ENCODE measurements at regions not wholly inside any gene's neighbourhood (a gene's known extent, or its start where the extent isn't known, plus 50 kb on each side); places are given as distances from the start of the nearest gene placed in this dataset.

DNA sequence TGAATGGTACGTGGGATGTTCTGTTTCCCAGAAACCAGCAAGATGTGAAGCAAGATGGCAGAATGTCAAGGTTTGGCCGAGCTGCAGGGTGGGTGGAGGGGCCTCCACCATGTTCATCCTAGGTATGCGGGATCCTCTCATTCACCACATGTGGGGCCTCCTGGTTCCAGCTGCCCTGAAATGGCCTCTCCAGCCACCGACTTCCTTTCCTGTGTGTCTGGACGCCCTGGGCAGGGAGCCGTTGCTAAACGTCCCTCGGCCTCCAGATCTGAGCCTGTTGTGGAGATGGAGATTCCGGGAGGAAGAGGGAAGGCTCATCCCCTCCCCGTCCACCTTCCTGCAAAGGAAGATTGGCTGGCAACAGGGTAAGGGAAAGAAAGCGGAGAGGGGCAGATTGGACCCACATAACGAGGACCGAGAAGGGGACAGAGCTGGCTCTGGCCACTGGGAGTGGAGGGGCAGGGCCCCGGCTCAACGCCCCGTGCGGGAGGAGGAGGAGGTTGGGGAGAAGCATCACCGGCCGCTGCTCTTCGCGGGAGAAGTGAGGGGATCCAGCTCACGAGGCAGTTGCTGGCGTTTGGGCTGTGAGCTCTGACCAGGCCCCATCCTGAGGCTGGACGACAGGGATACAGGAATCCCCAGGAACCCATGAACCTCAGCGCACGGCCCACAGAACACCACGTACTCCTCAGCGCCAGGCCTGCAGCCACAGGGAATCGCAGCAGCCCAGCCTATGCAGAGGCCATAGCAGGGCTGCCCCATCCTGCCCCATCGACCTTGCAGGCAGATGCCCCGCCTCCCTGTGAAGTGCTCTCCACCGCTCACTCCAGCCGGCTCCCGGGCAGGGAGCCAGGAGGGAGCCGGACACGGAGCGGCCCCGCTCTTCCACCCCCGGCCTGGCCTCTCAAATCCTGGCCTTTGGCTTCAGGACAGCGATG lies 98.3 kb downstream of the FOXL3 start:
- DNase-seq (peak; percentile 87), ATAC-seq (peak; percentile 91 to 97)
- intact Hi-C loops (cut with DNase I): no loop called here
- H3K27ac ChIP-seq: no peak overlapping the region
- TF ChIP-seq, protein P1, sequence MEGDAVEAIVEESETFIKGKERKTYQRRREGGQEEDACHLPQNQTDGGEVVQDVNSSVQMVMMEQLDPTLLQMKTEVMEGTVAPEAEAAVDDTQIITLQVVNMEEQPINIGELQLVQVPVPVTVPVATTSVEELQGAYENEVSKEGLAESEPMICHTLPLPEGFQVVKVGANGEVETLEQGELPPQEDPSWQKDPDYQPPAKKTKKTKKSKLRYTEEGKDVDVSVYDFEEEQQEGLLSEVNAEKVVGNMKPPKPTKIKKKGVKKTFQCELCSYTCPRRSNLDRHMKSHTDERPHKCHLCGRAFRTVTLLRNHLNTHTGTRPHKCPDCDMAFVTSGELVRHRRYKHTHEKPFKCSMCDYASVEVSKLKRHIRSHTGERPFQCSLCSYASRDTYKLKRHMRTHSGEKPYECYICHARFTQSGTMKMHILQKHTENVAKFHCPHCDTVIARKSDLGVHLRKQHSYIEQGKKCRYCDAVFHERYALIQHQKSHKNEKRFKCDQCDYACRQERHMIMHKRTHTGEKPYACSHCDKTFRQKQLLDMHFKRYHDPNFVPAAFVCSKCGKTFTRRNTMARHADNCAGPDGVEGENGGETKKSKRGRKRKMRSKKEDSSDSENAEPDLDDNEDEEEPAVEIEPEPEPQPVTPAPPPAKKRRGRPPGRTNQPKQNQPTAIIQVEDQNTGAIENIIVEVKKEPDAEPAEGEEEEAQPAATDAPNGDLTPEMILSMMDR (IDR thresholded peaks at IDR 0.05): no peak
- H3K9me3 ChIP-seq: peaks cover 14% of the 10 kb centered on the region
- no peaks in the 10 kb centered on the region for H3K27me3 ChIP-seq (ENCODE audit: low read depth)
- no peaks in the 10 kb centered on the region for H3K36me3 ChIP-seq
- H3K4me3 ChIP-seq: no peak overlapping the region
- H3K4me1 ChIP-seq: no peaks in the 10 kb centered on the region

DNA sequence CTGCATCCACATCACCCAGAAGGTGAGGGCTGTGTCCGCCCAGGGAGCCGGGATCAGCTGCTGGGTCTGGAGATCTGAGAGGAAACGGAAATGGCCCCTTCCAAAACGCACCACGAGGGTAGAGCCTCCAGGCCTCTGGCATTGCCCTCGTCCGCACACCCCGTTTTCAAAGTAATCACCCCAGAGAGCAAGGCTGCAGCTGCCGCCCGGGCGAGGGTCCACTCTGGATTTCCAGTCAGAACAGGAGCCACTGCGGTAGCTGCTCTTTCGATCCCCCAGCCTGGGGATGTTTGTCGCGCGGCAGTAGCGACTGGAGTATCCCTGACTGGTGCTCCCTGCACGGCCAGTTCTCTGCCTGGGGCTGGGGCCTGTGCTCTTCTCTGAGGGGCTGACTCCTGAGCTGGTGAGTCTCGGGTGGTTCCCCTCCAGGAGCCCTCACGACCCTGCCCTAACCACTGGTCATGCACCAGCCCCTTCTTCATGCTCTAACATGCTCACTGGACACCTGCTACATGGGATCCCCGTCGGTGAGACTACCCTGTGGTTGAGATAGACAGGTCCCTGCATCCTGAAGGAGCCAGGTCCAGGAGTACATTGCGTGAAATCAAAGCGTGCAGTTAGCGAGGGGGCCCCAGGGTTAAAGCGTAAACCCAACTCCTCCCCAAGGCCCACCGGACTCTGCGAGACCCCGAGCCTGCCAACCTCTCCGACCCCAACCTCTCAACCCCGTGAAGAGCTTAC lies 99.2 kb downstream of the FOXL3 start:
- DNase-seq (peak; percentile 34), ATAC-seq (peak in 1 of 2 donors; percentile 16)
- Histone ChIP-seq H3K9me3 (peaks cover 9% of the 10 kb centered on the region), H3K27me3 (ENCODE audit: low read depth) (no peaks in the 10 kb centered on the region), H3K36me3 (no peaks in the 10 kb centered on the region), H3K4me3 (no peak overlapping the region), H3K27ac (no peak overlapping the region), H3K4me1 (no peaks in the 10 kb centered on the region)
- TF ChIP-seq, protein P1 (IDR thresholded peaks at IDR 0.05): no peak
- intact Hi-C loops (cut with DNase I): no loop called here

DNA sequence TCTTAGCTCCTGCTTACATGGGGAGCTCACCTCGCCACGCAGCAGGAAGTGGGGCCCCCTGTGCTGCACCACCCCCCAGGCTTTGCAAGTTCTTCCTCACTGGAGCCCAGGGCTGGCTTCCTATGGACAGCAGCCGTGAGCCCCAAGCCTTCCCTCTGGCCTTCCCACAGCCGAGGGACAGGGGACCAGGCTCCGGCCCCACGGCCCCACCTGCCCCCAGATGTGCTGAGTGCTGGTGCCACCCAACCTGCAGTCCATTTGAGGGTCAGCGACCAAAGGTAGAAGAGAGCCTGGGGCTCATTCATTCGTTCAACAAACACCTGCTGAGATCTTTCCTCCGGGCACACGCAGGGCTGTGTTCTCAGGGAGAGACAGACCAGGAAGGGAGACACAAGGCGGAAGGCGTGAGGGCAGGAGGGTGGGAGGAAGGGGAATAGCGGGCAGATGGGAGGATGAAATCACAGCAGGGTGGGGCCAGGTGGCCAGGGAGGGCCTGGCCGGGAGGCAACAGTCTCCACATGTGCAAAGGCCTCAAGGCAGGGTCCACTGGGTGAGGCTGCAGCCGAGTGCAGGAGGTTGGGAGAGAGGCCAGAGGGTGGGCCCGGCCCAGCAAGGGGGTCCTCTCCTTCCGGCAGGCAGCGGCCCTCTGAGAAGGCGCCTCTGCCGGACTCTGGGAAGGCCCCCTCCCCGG lies 100.1 kb downstream of the FOXL3 start:
- DNase-seq (peak; percentile 31), ATAC-seq (no peak)
- intact Hi-C loops (cut with DNase I): no loop called here
- H3K36me3 ChIP-seq: no peaks in the 10 kb centered on the region
- H3K27me3 ChIP-seq (ENCODE audit: low read depth): no peaks in the 10 kb centered on the region
- TF ChIP-seq, protein P1 (IDR thresholded peaks at IDR 0.05): no peak
- no peak overlapping the region for H3K27ac ChIP-seq
- H3K9me3 ChIP-seq: peaks cover 3% of the 10 kb centered on the region
- H3K4me1 ChIP-seq: no peaks in the 10 kb centered on the region
- no peak overlapping the region for H3K4me3 ChIP-seq

DNA sequence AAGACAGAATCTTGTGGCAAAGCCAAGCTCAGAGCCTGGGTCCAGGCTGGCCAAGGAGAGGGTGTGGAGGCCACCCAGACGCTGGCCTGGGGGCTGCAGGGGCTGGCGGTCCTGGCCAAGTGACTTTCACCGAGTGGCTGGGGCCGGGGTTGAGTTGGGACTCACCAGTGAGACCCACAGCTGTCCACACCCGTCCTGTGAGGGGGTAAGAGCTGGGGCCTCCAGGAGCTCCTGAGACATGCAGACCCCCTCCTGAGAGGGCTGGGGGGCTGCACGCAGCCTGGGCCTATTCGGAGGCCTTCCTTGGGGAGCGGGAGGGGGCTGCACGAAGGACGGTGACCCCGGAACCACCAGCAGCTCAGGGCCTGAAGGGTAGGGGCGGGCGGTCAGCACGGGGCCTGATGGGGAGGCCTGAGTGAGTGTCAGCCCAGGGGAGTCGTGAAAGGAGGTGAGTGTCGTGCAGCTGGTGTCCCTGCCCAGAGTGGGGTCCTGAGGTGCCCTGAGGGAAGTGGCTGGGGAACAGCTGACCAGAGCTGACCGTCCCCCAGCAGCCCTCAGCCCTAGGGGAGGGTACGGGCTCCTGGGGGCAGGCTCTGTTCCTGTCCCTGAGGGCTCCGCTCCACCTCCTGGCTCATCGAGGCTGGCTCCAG lies 100.9 kb downstream of the FOXL3 start:
- Histone ChIP-seq H3K36me3 (no peaks in the 10 kb centered on the region), H3K4me3 (no peak overlapping the region), H3K27me3 (ENCODE audit: low read depth) (no peaks in the 10 kb centered on the region), H3K27ac (no peak overlapping the region), H3K9me3 (peaks cover 11% of the 10 kb centered on the region), H3K4me1 (no peaks in the 10 kb centered on the region)
- ATAC-seq (no peak), DNase-seq (peak; percentile 33)
- intact Hi-C loops (cut with DNase I): no loop called here
- TF ChIP-seq, protein P1 (IDR thresholded peaks at IDR 0.05): no peak

DNA sequence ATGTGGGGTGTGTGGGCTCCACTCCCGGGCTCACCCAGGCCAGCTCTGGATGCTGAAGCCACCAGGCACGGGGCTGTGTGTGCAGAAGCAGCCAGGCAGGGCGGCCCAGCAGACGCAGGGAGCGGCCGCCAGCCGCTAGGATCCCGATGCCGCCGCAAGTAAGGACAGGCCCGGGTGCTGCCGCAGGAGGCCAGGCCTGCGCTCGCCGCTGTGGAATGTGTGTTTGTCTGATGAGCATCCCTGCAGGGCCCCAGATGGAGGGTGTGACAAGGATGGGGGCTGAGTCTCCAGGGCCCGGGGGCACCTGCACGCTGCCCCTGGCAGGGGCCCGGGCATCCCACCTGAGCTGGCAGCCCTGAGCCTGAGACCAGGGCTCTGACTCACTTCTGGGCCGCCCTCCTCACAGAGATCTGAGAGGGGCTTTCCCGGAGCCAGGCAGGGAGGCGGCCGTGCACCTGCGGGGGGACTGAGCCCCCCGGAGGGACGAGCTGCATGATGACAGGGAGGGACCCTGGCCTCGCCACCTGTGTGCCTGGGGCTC lies 101.5 kb downstream of the FOXL3 start:
- H3K4me1 ChIP-seq: no peaks in the 10 kb centered on the region
- DNase-seq (peak; percentile 44), ATAC-seq (no peak)

More for the DNA sequence above, 101.5 kb downstream of the FOXL3 start:
- TF ChIP-seq, protein P1 (IDR thresholded peaks at IDR 0.05): no peak
- H3K36me3 ChIP-seq: no peaks in the 10 kb centered on the region
- intact Hi-C loops (cut with DNase I): no loop called here
- H3K9me3 ChIP-seq: peaks cover 13% of the 10 kb centered on the region
- no peak overlapping the region for H3K4me3 ChIP-seq
- no peaks in the 10 kb centered on the region for H3K27me3 ChIP-seq (ENCODE audit: low read depth)
- H3K27ac ChIP-seq: no peak overlapping the region

Data from lower lobe of right lung (tissue), 2 donors.